ENCODE measurements at regions not wholly inside any gene's neighbourhood (a gene's known extent, or its start where the extent isn't known, plus 50 kb on each side); places are given as distances from the start of the nearest gene placed in this dataset.

DNA sequence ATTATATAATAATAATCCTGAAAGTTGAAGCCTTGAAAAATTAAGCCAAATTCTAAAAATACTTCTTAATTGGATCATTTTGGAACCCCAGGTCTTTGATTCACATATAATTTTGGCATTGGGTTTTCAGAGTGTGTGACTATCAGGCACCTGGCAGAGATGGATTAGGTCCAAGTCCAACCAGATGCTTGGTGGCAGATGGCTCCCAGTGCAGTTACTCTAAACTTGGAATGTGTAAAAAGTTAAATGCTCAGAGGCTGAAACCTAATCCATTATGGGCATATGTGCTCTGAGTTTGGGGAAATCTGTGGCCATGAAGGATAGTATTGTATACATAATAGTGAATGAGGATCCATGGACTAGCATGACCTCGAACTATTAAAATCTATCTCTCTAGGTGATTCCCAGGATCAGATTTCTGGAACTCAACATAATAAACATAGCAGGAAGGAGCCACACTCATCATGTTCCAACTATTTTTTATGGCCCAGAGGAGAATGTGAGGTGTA is 333.0 kb downstream of the RPRM start:
- Histone ChIP-seq H3K4me1 (ENCODE audit: insufficient read depth, low read length) (peaks cover 5% of the 10 kb centered on the region), H3K9me3 (ENCODE audit: low read length) (no peaks in the 10 kb centered on the region), H3K27me3 (ENCODE audit: insufficient read depth, low read length) (no peaks in the 10 kb centered on the region), H3K4me3 (ENCODE audit: low read length) (no peak overlapping the region), H2AFZ (ENCODE audit: low read depth, low read length) (no peak overlapping the region), H3K36me3 (ENCODE audit: insufficient read depth, low read length) (no peaks in the 10 kb centered on the region)

GRCh38 chr2:153143540-153143939 is 335.0 kb downstream of the RPRM start:
- H3K9me3 ChIP-seq (ENCODE audit: low read length), result no peaks in the 10 kb centered on the region
- H2AFZ ChIP-seq (ENCODE audit: low read depth, low read length), result no peak overlapping the region
- no peaks in the 10 kb centered on the region for H3K36me3 ChIP-seq (ENCODE audit: insufficient read depth, low read length)
- peaks cover 5% of the 10 kb centered on the region for H3K4me1 ChIP-seq (ENCODE audit: insufficient read depth, low read length)
- no peaks in the 10 kb centered on the region for H3K27me3 ChIP-seq (ENCODE audit: insufficient read depth, low read length)
- H3K4me3 ChIP-seq (ENCODE audit: low read length), result no peak overlapping the region

DNA sequence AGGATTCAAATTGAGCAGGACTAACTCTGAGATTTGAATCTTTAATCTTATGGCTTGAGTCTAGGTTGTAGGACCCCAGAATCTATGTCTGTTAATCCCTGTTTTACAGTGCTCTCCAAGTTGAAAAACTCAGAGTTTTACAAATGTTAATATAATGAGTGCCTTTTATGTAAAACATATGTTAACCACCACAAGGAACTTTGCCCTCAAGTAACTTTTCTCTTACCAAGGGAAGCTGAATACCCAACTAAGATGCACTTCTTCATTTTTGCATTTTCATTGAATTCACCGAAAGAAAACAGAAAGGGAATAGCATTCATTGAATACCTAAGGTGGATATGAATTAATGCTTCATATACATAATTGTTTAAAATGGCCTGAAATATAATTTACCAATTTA is 338.1 kb downstream of the RPRM start:
- H3K4me3 ChIP-seq (ENCODE audit: low read length), result no peak overlapping the region
- peaks cover 5% of the 10 kb centered on the region for H3K4me1 ChIP-seq (ENCODE audit: insufficient read depth, low read length)
- H3K27me3 ChIP-seq (ENCODE audit: insufficient read depth, low read length), result no peaks in the 10 kb centered on the region
- no peaks in the 10 kb centered on the region for H3K36me3 ChIP-seq (ENCODE audit: insufficient read depth, low read length)
- no peak overlapping the region for H2AFZ ChIP-seq (ENCODE audit: low read depth, low read length)
- no peaks in the 10 kb centered on the region for H3K9me3 ChIP-seq (ENCODE audit: low read length)

GRCh38 chr2:153138651-153139375 is 339.7 kb downstream of the RPRM start:
- H3K4me3 ChIP-seq (ENCODE audit: low read length), result no peak overlapping the region
- no peak overlapping the region for H2AFZ ChIP-seq (ENCODE audit: low read depth, low read length)
- no peaks in the 10 kb centered on the region for H3K36me3 ChIP-seq (ENCODE audit: insufficient read depth, low read length)
- no peaks in the 10 kb centered on the region for H3K9me3 ChIP-seq (ENCODE audit: low read length)
- no peaks in the 10 kb centered on the region for H3K27me3 ChIP-seq (ENCODE audit: insufficient read depth, low read length)
- H3K4me1 ChIP-seq (ENCODE audit: insufficient read depth, low read length), result peaks cover 4% of the 10 kb centered on the region

DNA sequence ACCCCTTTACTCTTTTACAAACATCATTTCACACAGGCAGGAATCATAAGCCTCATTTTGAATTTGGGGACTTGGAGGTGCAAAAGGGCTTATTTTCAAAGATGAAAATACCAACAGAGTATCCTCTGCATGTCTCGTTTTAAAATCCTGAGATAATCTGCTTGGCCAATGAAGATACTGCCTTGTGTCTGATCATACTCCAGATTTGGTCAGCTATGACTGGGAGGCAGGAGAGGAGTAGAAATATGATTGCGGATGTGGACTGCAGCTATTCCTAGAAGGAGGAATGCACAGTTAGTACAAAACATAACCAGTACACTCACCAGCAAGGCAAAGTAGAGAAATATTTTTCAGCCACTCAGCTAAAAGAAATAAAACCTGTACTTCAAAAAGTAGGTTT is 342.3 kb downstream of the RPRM start:
- Histone ChIP-seq H3K4me3 (ENCODE audit: low read length) (no peak overlapping the region), H3K4me1 (ENCODE audit: insufficient read depth, low read length) (peaks cover 17% of the 10 kb centered on the region), H3K36me3 (ENCODE audit: insufficient read depth, low read length) (no peaks in the 10 kb centered on the region), H2AFZ (ENCODE audit: low read depth, low read length) (no peak overlapping the region), H3K27me3 (ENCODE audit: insufficient read depth, low read length) (no peaks in the 10 kb centered on the region), H3K9me3 (ENCODE audit: low read length) (no peaks in the 10 kb centered on the region)

GRCh38 chr2:153134725-153135124 is 343.8 kb downstream of the RPRM start:
- Histone ChIP-seq H3K36me3 (ENCODE audit: insufficient read depth, low read length) (no peaks in the 10 kb centered on the region), H3K4me1 (ENCODE audit: insufficient read depth, low read length) (peaks cover 17% of the 10 kb centered on the region), H3K27me3 (ENCODE audit: insufficient read depth, low read length) (no peaks in the 10 kb centered on the region), H3K9me3 (ENCODE audit: low read length) (no peaks in the 10 kb centered on the region), H3K4me3 (ENCODE audit: low read length) (no peak overlapping the region), H2AFZ (ENCODE audit: low read depth, low read length) (no peak overlapping the region)

DNA sequence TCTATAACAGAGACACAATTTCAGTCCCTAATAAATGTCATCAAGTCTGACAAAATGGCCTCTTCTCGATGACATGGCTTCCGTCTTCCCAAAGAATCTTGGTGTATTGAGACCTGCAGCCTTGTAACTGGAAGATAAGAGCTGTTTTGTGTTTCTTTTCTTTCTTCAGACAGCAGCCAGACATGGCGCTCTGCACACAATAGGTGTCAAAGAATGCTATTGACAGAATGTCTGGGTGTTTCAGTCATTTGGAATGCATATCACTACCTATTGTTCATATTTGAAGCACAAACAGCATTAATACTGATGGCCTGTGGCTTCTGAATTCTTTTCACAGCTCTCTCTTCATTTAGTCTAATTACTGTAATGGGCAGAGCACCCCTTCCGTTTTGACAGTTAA is 344.8 kb downstream of the RPRM start:
- Histone ChIP-seq H3K4me1 (ENCODE audit: insufficient read depth, low read length) (peaks cover 17% of the 10 kb centered on the region), H2AFZ (ENCODE audit: low read depth, low read length) (peak overlapping the region; percentile 50), H3K4me3 (ENCODE audit: low read length) (peak overlapping the region; percentile 27), H3K36me3 (ENCODE audit: insufficient read depth, low read length) (no peaks in the 10 kb centered on the region), H3K9me3 (ENCODE audit: low read length) (no peaks in the 10 kb centered on the region), H3K27me3 (ENCODE audit: insufficient read depth, low read length) (no peaks in the 10 kb centered on the region)

DNA sequence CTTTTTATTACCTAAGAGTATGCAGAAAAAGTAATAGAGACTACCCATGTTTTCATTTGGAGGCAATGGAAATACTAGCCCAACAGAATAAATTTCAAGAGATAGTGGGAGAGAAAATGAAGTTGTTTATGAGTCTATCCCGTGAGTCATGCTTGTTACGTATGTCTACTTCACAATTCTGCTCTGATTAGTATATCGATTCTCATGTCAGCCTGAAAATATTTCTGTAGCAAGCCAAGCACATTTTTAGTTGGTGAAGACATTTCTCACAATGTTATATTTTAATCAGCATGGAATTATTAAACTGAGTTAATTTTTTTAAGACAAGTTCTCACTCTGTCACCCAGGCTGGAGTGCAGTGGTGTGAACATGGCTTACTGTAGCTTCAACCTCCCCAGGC is 346.1 kb downstream of the RPRM start:
- Histone ChIP-seq H3K27me3 (ENCODE audit: insufficient read depth, low read length) (no peaks in the 10 kb centered on the region), H3K36me3 (ENCODE audit: insufficient read depth, low read length) (no peaks in the 10 kb centered on the region), H3K9me3 (ENCODE audit: low read length) (no peaks in the 10 kb centered on the region)

GRCh38 chr2:153115141-153115540 is 363.4 kb downstream of the RPRM start:
- no peaks in the 10 kb centered on the region for H3K4me1 ChIP-seq (ENCODE audit: insufficient read depth, low read length)
- no peaks in the 10 kb centered on the region for H3K36me3 ChIP-seq (ENCODE audit: insufficient read depth, low read length)
- no peak overlapping the region for H2AFZ ChIP-seq (ENCODE audit: low read depth, low read length)
- no peak overlapping the region for H3K4me3 ChIP-seq (ENCODE audit: low read length)
- H3K27me3 ChIP-seq (ENCODE audit: insufficient read depth, low read length), result no peaks in the 10 kb centered on the region
- H3K9me3 ChIP-seq (ENCODE audit: low read length), result no peaks in the 10 kb centered on the region

More for the DNA sequence above, 346.1 kb downstream of the RPRM start:
- Histone ChIP-seq H2AFZ (ENCODE audit: low read depth, low read length) (peak overlapping the region; percentile 50), H3K4me3 (ENCODE audit: low read length) (no peak overlapping the region), H3K4me1 (ENCODE audit: insufficient read depth, low read length) (peaks cover 17% of the 10 kb centered on the region)

DNA sequence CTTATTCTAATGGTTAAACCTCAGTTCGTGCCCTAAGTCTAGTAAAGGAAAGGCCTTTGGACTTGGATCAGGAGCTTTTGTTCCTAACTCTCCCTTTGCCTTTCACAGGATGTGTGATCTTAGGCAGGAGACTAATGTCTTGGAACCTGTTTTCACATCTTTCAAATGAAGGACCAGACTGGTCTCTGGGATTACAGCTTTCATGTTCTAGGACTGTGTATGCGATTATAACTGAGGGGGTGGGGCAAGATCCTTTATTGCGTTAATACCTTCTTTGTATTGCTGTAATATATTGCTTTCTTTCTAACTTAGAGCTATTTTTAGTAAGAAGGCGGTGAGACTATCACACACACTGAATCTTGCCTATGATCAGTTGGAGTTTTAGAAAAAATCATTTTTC is 368.1 kb downstream of the RPRM start:
- no peak overlapping the region for H2AFZ ChIP-seq (ENCODE audit: low read depth, low read length)
- H3K36me3 ChIP-seq (ENCODE audit: insufficient read depth, low read length), result no peaks in the 10 kb centered on the region
- no peaks in the 10 kb centered on the region for H3K9me3 ChIP-seq (ENCODE audit: low read length)
- H3K4me3 ChIP-seq (ENCODE audit: low read length), result no peak overlapping the region
- H3K4me1 ChIP-seq (ENCODE audit: insufficient read depth, low read length), result peaks cover 9% of the 10 kb centered on the region
- no peaks in the 10 kb centered on the region for H3K27me3 ChIP-seq (ENCODE audit: insufficient read depth, low read length)

DNA sequence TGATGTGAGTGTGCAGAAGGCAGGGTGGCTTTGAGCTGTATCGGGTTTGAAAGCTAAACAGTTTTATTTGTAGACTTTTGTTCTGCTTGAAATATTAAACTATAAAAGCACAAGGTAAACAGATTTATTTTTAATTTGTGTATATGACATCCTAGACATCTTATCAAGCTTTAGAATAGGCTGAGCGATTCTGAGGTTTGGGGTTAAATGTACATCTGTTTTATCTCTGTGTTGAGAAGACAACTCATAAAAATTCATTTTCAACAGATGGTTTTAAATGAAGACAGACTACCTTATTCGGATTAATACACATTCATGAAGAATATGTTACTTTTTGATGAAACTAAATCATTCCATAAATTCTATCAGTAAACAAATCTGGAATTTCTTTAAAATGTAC is 368.8 kb downstream of the RPRM start:
- Histone ChIP-seq H3K27me3 (ENCODE audit: insufficient read depth, low read length) (no peaks in the 10 kb centered on the region), H3K9me3 (ENCODE audit: low read length) (no peaks in the 10 kb centered on the region), H2AFZ (ENCODE audit: low read depth, low read length) (no peak overlapping the region), H3K4me1 (ENCODE audit: insufficient read depth, low read length) (peaks cover 9% of the 10 kb centered on the region), H3K4me3 (ENCODE audit: low read length) (no peak overlapping the region), H3K36me3 (ENCODE audit: insufficient read depth, low read length) (no peaks in the 10 kb centered on the region)

GRCh38 chr2:153106802-153107477 is 371.6 kb downstream of the RPRM start:
- peaks cover 9% of the 10 kb centered on the region for H3K4me1 ChIP-seq (ENCODE audit: insufficient read depth, low read length)
- H3K36me3 ChIP-seq (ENCODE audit: insufficient read depth, low read length), result no peaks in the 10 kb centered on the region
- H3K4me3 ChIP-seq (ENCODE audit: low read length), result no peak overlapping the region
- H2AFZ ChIP-seq (ENCODE audit: low read depth, low read length), result no peak overlapping the region
- no peaks in the 10 kb centered on the region for H3K9me3 ChIP-seq (ENCODE audit: low read length)
- H3K27me3 ChIP-seq (ENCODE audit: insufficient read depth, low read length), result no peaks in the 10 kb centered on the region

DNA sequence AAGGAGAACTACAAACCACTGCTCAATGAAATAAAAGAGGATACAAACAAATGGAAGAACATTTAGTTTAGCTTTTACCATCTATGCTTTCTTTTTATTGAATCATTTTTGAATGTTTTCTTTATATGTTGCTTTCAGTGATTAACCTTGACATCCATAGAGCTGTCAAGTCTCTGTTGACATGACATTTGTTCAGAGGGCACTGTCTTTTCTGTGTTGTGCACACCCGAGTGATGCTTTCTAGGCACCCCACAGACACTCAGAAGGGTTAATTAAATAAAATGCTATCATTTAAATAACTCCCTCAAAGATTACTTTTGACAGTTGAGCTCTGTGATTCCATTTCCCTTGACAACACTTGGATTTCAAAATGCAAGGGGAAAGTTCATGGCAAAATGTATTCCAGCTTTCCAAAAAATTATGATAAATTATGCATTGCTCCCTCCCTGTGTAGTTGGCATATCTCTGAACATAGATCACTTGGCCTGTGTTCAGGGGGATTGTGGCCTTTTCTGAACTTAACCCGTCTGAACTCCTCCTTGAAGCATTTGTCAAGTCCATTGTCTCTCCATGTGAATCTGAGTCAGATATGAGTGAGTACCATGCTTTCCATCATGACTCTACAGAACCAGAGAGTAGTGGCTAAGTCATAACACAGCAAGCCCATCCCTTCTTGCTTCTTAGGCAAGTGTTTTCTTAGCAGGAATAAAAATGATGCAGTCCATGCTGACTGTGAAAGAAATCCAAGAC is 372.6 kb downstream of the RPRM start:
- H3K4me3 ChIP-seq (ENCODE audit: low read length), result no peak overlapping the region
- H3K4me1 ChIP-seq (ENCODE audit: insufficient read depth, low read length), result peaks cover 9% of the 10 kb centered on the region
- no peaks in the 10 kb centered on the region for H3K36me3 ChIP-seq (ENCODE audit: insufficient read depth, low read length)
- no peaks in the 10 kb centered on the region for H3K9me3 ChIP-seq (ENCODE audit: low read length)
- no peak overlapping the region for H2AFZ ChIP-seq (ENCODE audit: low read depth, low read length)
- no peaks in the 10 kb centered on the region for H3K27me3 ChIP-seq (ENCODE audit: insufficient read depth, low read length)
